ENCODE measurements at regions not wholly inside any gene's neighbourhood (a gene's known extent, or its start where the extent isn't known, plus 50 kb on each side); places are given as distances from the start of the nearest gene placed in this dataset.

GRCh38 chr7:25295387-25295786 lies 67.1 kb upstream of the NPVF start:
- no peaks in the 10 kb centered on the region for H3K36me3 ChIP-seq (ENCODE audit: control insufficient read depth in 2 of 2, extremely low read depth in 1 of 2, insufficient read depth in 2 of 2, low read length in 2 of 2)
- intact Hi-C loops (cut with micrococcal nuclease) = no loop called here
- H3K9ac ChIP-seq (replicated peaks; ENCODE audit: extremely low read depth, insufficient read depth, low read length) = no peak overlapping the region
- H3K4me1 ChIP-seq (ENCODE audit: control insufficient read depth, extremely low read depth, insufficient read depth, low read length) = no peaks in the 10 kb centered on the region
- FAIRE-seq (no peak), DNase-seq (ENCODE audit: low read depth, low spot score) (no peak)
- H3K27ac ChIP-seq (ENCODE audit: insufficient read depth, low read depth, low read length) = no peak overlapping the region
- H3K4me2 ChIP-seq (ENCODE audit: insufficient read depth, low read length) = no peak overlapping the region
- dilution Hi-C loops (cut with MboI; ENCODE audit: extremely low pct_ligation_motif_present, low sequenced_read_pairs) = no loop called here
- ChIA-PET CTCF (no interaction called here), POLR2A (no interaction called here)
- no peaks in the 10 kb centered on the region for H3K79me2 ChIP-seq (ENCODE audit: control insufficient read depth, insufficient read depth, low read length)
- TF ChIP-seq MYC (IDR thresholded peaks at IDR 0.05; ENCODE audit: low read depth, low read length) (no peak), JUN (IDR thresholded peaks at IDR 0.05; ENCODE audit: borderline replicate concordance, insufficient read depth, insufficient read length, low read depth) (no peak), FOS (IDR thresholded peaks at IDR 0.05; ENCODE audit: borderline replicate concordance, insufficient read depth, low read length) (no peak), POLR2A (IDR thresholded peaks at IDR 0.05; ENCODE audit: low read depth, low read length) (no peak), POLR2AphosphoS5 (IDR thresholded peaks at IDR 0.05; ENCODE audit: insufficient read depth, low read depth, low read length) (no peak), MAX (IDR thresholded peaks at IDR 0.05; ENCODE audit: insufficient read depth, insufficient read length) (no peak), GATA2 (IDR thresholded peaks at IDR 0.05; ENCODE audit: insufficient read depth, insufficient read length, low read depth, low read length) (no peak), CTCF (IDR thresholded peaks at IDR 0.05; ENCODE audit: extremely low read depth in 1 of 2, insufficient read depth in 1 of 2, low read depth in 1 of 2, low read length in 2 of 2) (no peak), EZH2 (IDR thresholded peaks at IDR 0.05; ENCODE audit: borderline replicate concordance, low read depth, low read length, severe bottlenecking) (no peak)
- H3K27me3 ChIP-seq (ENCODE audit: control insufficient read depth in 2 of 2, insufficient read depth in 2 of 2, low read length in 2 of 2) = no peaks in the 10 kb centered on the region
- H3K9me1 ChIP-seq (replicated peaks; ENCODE audit: control insufficient read depth, extremely low read depth, insufficient read depth, low read length) = no peaks in the 10 kb centered on the region
- no peaks in the 10 kb centered on the region for H4K20me1 ChIP-seq (replicated peaks; ENCODE audit: control insufficient read depth, extremely low read depth, insufficient read depth, low read length)
- H3K4me3 ChIP-seq (replicated peaks in 1 of 3; ENCODE audit: insufficient read depth in 1 of 3, low read depth in 1 of 3, low read length in 3 of 3) = no peak overlapping the region
- no TSS peak for BruUV-seq (replicated peaks)
- no peak overlapping the region for H2AFZ ChIP-seq (ENCODE audit: low read depth, low read length)
- H3K9me3 ChIP-seq (replicated peaks; ENCODE audit: control insufficient read depth, insufficient read depth, low read length) = no peaks in the 10 kb centered on the region
